Heart left ventricle (tissue), 13 donors: ENCODE measurements at regions not wholly inside any gene's neighbourhood (a gene's known extent, or its start where the extent isn't known, plus 50 kb on each side); places are given as distances from the start of the nearest gene placed in this dataset.

Experiments
- CTCF ChIP-seq, 12 donors: fragments of 200-600 bp; sonication (generic) in 4 of 12; IDR thresholded peaks; one replicate each; pipeline versions ENCODE4 v1.5.0 to v1.8.0; 2018 to 2022; ENCODE audit warnings: antibody characterized with exemption in 12 of 12, mild to moderate bottlenecking in 5 of 12
- POLR2A ChIP-seq, 2 donors: fragments of 450-650 bp; IDR thresholded peaks; one replicate each; pipeline ENCODE4 v1.6.1; 2017; ENCODE audit warnings: antibody characterized with exemption in 2 of 2, mild to moderate bottlenecking in 2 of 2, moderate library complexity in 2 of 2
- donor health status: ischemic (EF 13 %, LVEDD 7.1; RV severe dilation, severe dysfunction).
- donor health status: DM: no; HTN: yes; CAD: no.
- donor health status: DM: no; HTN: no; CAD: no.
- donor health status: ischemic (EF 25% LVEDD 6.9; RV normal size, moderate dysfunction).
- donor health status: ischemic (EF 25% LVEDD 5.7; RV mildly dilated, moderate dysfunction).
- donor health status: ischemic (EF 35%, LVEDD 5.7; RV mildly dilated, moderate dysfunction).
- donor health status: nonischemic (EF 11% LVEDD 7.7; RV severe dilation, severe dysfunction).
- donor health status: DM: yes; HTN: yes; CAD: no.
- donor health status: PGD.
- donor health status: ischemic (EF 29% LVEDD 5.4; RV normal size, mild dysfunction).
- donor health status: nonischemic (EF 23%, LVEDD 6.1; RV moderate dilation, normal function).

- TF ChIP-seq CTCF (IDR thresholded peaks at IDR 0.05) = no peak
- no peak for TF ChIP-seq POLR2A (IDR thresholded peaks at IDR 0.05)
Measured at GRCh38 chr3:78178209-78178608, 1138.3 kb downstream of the ROBO2 start.
